HepG2 (cell line): ENCODE measurements at regions not wholly inside any gene's neighbourhood (a gene's known extent, or its start where the extent isn't known, plus 50 kb on each side); places are given as distances from the start of the nearest gene placed in this dataset.

Source experiments
- ATAC-seq: fragments of 200-7000 bp; cut with Tn5 transposase; 3 replicates; pipeline ENCODE4 v1.9.1; 2020; ENCODE audit warnings: mild to moderate bottlenecking, moderate library complexity
- BruUV-seq: library from RNA; stranded (reverse); fragments of 400-500 nt; replicated peaks from 2 replicates; lab custom pipeline; 2021; lab: Mats Ljungman, UMichigan
- CTCF ChIA-PET: fragments of 300-600 bp; formaldehyde crosslinking; extraction: SDS; loops from one replicate; lab custom pipeline; 2021; ENCODE audit warnings: low total read pairs, inconsistent platforms, low intra/inter-chr PET ratio; lab: Yijun Ruan, JAX
- POLR2A ChIA-PET: fragments of 350-600 bp; sonication (Branson Sonifier 250); formaldehyde crosslinking; loops from one replicate; lab custom pipeline; 2020; ENCODE audit warnings: antibody characterized with exemption, inconsistent platforms; lab: Yijun Ruan, JAX
- DNase-seq: peaks from one replicate; pipeline ENCODE4 v3.0.0-alpha.2; 2015; ENCODE audit warnings: low spot score
- FAIRE-seq: peaks from 3 replicates; lab custom pipeline; 2011; peaks lifted over from hg19 to GRCh38; lab: Jason Lieb, UNC
- H2AFZ ChIP-seq: one replicate; pipeline ENCODE4 v1.6.1; 2011; ENCODE audit warnings: low read length, inconsistent platforms
- H3K27ac ChIP-seq: fragments of 300-600 bp; 3 replicates; pipeline ENCODE4 v1.8.0; 2011; ENCODE audit warnings: mixed run types, mild to moderate bottlenecking, mixed read lengths, low read length, inconsistent platforms; ENCODE audit not compliant: insufficient read depth; ENCODE audit errors: extremely low read length
- H3K27me3 ChIP-seq, 2 experiments: fragments of 200-600 bp in 1 of 2; 2 replicates in 1 of 2; 3 replicates in 1 of 2; pipeline versions ENCODE4 v1.6.0 to v1.8.0; 2011; ENCODE audit warnings: low read length in 2 of 2, mild to moderate bottlenecking in 2 of 2, moderate library complexity in 2 of 2, inconsistent platforms in 1 of 2; ENCODE audit not compliant: insufficient read depth in 2 of 2, control insufficient read depth in 1 of 2
- H3K36me3 ChIP-seq, 2 experiments: fragments of 200-600 bp in 1 of 2; replicated peaks in 1 of 2; 2 replicates in 1 of 2; 3 replicates in 1 of 2; pipeline versions ENCODE4 v1.5.1 to v1.8.0; 2011; ENCODE audit warnings: low read length in 2 of 2, inconsistent platforms in 1 of 2; ENCODE audit not compliant: insufficient read depth in 2 of 2, control insufficient read depth in 1 of 2
- H3K4me1 ChIP-seq: 2 replicates; pipeline ENCODE4 v1.5.1; 2012; ENCODE audit warnings: low read length, inconsistent platforms; ENCODE audit not compliant: insufficient read depth
- H3K4me2 ChIP-seq: 2 replicates; pipeline ENCODE4 v1.6.0; 2011; ENCODE audit warnings: low read depth, low read length, inconsistent platforms
- H3K4me3 ChIP-seq, 3 experiments: fragments of 200-600 bp in 1 of 3; sonication (generic), shearing (Covaris generic) in 1 of 3; replicated peaks in 1 of 3; 2 replicates each; pipeline ENCODE4 v1.5.1; 2011 to 2016; ENCODE audit warnings: low read length in 3 of 3, inconsistent platforms in 2 of 3, low read depth in 2 of 3, mild to moderate bottlenecking in 2 of 3, control low read depth in 1 of 3, mixed read lengths in 1 of 3; ENCODE audit not compliant: insufficient read depth in 1 of 3
- H3K79me2 ChIP-seq: one replicate; pipeline ENCODE4 v1.6.1; 2011; ENCODE audit warnings: low read length, inconsistent platforms; ENCODE audit not compliant: insufficient read depth
- H3K9ac ChIP-seq: 2 replicates; pipeline ENCODE4 v1.6.0; 2011; ENCODE audit warnings: mild to moderate bottlenecking, low read depth, low read length, inconsistent platforms; ENCODE audit not compliant: insufficient read depth
- H3K9me3 ChIP-seq: 2 replicates; pipeline ENCODE4 v1.5.1; 2012; ENCODE audit warnings: mild to moderate bottlenecking, low read length
- H4K20me1 ChIP-seq: 2 replicates; pipeline ENCODE4 v1.6.0; 2011; ENCODE audit warnings: inconsistent platforms, mild to moderate bottlenecking, low read length, moderate library complexity; ENCODE audit not compliant: insufficient read depth
- HHEX ChIP-seq: IDR thresholded peaks from 2 replicates; pipeline ENCODE4 v1.6.1; 2016; ENCODE audit warnings: control low read depth
- HOXD1 ChIP-seq: sonication (generic); formaldehyde crosslinking; IDR thresholded peaks from 2 replicates; pipeline ENCODE4 v1.5.0; 2020; ENCODE audit warnings: missing genetic modification reagents
- KDM3A ChIP-seq: IDR thresholded peaks from 2 replicates; pipeline ENCODE4 v1.6.1; 2018; ENCODE audit warnings: low read depth, missing compliant biosample characterization
- MAFF ChIP-seq: IDR thresholded peaks from 2 replicates; pipeline ENCODE4 v1.6.1; 2011; ENCODE audit warnings: low read depth, low read length, improper control_type of control experiment
- MBD4 ChIP-seq: IDR thresholded peaks from 2 replicates; pipeline ENCODE4 v1.6.1; 2012; ENCODE audit warnings: low read length, inconsistent platforms, borderline replicate concordance
- MTF2 ChIP-seq: sonication (generic); formaldehyde crosslinking; IDR thresholded peaks from 2 replicates; pipeline ENCODE4 v1.5.0; 2020; ENCODE audit warnings: missing genetic modification reagents, borderline replicate concordance
- PAWR ChIP-seq: sonication (generic); formaldehyde crosslinking; IDR thresholded peaks from 2 replicates; pipeline ENCODE4 v1.4.0; 2020; ENCODE audit warnings: missing genetic modification reagents, mild to moderate bottlenecking, borderline replicate concordance
- TCF7 ChIP-seq: sonication (generic); IDR thresholded peaks from 2 replicates; pipeline ENCODE4 v1.6.1; 2016; ENCODE audit warnings: antibody characterized with exemption, low read depth
- ZNF160 ChIP-seq: sonication (generic); formaldehyde crosslinking; IDR thresholded peaks from 2 replicates; pipeline ENCODE4 v1.8.0; 2022; ENCODE audit warnings: mild to moderate bottlenecking, inconsistent platforms, missing genetic modification reagents
- ZNF180 ChIP-seq: sonication (generic); formaldehyde crosslinking; IDR thresholded peaks from 2 replicates; pipeline ENCODE4 v1.4.0; 2020; ENCODE audit warnings: low read depth, missing genetic modification reagents, borderline replicate concordance
- ZNF580 ChIP-seq: IDR thresholded peaks from 2 replicates; pipeline ENCODE4 v1.6.1; 2016; ENCODE audit warnings: low read depth, borderline replicate concordance
- WGBS: methylation state at CpG from one replicate; pipeline ENCODE4 v1.1.6; 2017; ENCODE audit warnings: low lambda C conversion rate; 5-methylcytosine and 5-hydroxymethylcytosine counted together
- in situ Hi-C: cut with HindIII; loops from 2 replicates; pipeline ENCODE4 v1.10.0; 2017; ENCODE audit warnings: low pct_unique_long_range_greater_than_20kb; ENCODE audit not compliant: extremely low pct_ligation_motif_present
- intact Hi-C: fragments of 100-400 bp; cut with micrococcal nuclease; formaldehyde crosslinking; loops from one replicate; pipeline ENCODE4 v1.10.0; 2022; ENCODE audit not compliant: unreplicated experiment
- TF ChIP-seq, protein P1 (sequence below): sonication (generic); formaldehyde crosslinking; IDR thresholded peaks from 2 replicates; pipeline ENCODE4 v1.8.1; 2023; ENCODE audit warnings: missing genetic modification reagents, inconsistent platforms, borderline replicate concordance
- TF ChIP-seq, protein P2 (sequence below): IDR thresholded peaks from 2 replicates; pipeline ENCODE4 v1.6.1; 2016; ENCODE audit warnings: control low read depth

DNA sequence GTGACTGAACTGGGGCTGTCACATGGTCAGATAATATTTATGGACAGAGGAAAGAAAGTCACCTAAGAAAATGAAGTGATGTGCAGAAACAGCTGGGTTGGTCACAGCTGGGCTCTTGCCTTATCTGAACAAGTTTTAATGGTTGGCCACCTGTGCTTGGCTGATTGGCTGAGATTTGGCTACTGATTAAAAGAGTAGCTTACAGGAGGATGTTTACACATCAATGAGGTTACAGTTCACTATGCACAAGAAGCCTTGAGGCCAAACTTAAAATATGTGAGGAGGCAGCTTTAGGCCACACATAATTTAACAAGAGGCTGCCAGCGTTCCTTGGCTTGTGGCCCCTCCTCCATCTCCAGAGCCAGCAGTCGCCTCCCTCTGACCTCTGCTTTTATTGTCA is 99.2 kb upstream of the C1QTNF9B start:
- ChIA-PET CTCF (no interaction called here), POLR2A (no interaction called here)
- Histone ChIP-seq H3K27ac (no peak overlapping the region), H3K4me3 (no peak overlapping the region), H3K9ac (no peak overlapping the region), H3K4me2 (no peak overlapping the region), H3K36me3 (no peaks in the 10 kb centered on the region), H4K20me1 (no peaks in the 10 kb centered on the region), H3K9me3 (no peaks in the 10 kb centered on the region), H3K27me3 (peaks cover 0 to 15% of the 10 kb centered on the region in 2 experiments; a peak in 3 of 5 replicates), H3K79me2 (no peaks in the 10 kb centered on the region), H3K4me1 (no peaks in the 10 kb centered on the region), H2AFZ (no peak overlapping the region)
- DNase-seq = no peak
- TF ChIP-seq ZNF580 (CRISPR knock-in tag) (no peak), MBD4 (no peak), ZNF160 (CRISPR knock-in tag) (no peak)
- TF ChIP-seq, protein P1, sequence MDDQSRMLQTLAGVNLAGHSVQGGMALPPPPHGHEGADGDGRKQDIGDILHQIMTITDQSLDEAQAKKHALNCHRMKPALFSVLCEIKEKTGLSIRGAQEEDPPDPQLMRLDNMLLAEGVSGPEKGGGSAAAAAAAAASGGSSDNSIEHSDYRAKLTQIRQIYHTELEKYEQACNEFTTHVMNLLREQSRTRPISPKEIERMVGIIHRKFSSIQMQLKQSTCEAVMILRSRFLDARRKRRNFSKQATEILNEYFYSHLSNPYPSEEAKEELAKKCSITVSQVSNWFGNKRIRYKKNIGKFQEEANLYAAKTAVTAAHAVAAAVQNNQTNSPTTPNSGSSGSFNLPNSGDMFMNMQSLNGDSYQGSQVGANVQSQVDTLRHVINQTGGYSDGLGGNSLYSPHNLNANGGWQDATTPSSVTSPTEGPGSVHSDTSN (CRISPR knock-in tag) = no peak
- no TSS peak for BruUV-seq
- WGBS = 0% methylated on average over 1 of the region's 2 CpGs
- no peak for FAIRE-seq
- intact Hi-C loops = no loop called here
- ATAC-seq = no peak
- in situ Hi-C loops = no loop called here

DNA sequence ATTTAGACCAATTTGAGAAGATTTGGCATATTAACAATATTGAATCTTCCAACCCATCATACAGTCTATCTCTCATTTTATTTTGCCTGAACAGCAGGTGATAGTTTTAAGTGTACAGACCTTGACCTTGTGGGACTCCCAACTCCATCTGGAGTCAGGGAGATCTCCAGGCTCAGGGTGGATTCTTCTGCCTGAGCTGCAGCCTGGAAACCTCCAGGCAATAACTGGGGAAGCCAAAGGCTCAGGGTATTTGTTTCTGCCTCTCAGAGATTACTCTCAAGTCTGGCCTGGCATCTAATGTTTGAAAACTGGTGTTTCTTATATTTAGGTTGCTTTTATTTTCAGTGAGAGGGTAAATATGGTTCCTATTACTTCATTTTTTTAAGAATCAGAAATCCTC is 102.1 kb upstream of the C1QTNF9B start:
- Histone ChIP-seq H2AFZ (no peak overlapping the region), H3K9me3 (no peaks in the 10 kb centered on the region), H3K4me2 (no peak overlapping the region), H3K36me3 (no peaks in the 10 kb centered on the region), H3K4me1 (peaks cover 8% of the 10 kb centered on the region), H3K9ac (no peak overlapping the region), H3K27me3 (peaks cover 0 to 14% of the 10 kb centered on the region in 2 experiments; a peak in 3 of 5 replicates), H3K27ac (no peak overlapping the region), H3K79me2 (no peaks in the 10 kb centered on the region), H3K4me3 (no peak overlapping the region), H4K20me1 (no peaks in the 10 kb centered on the region)
- POLR2A ChIA-PET = no interaction called here
- CTCF ChIA-PET = no interaction called here
- ATAC-seq (no peak), DNase-seq (no peak), FAIRE-seq (no peak)
- intact Hi-C loops (no loop called here), in situ Hi-C loops (no loop called here)
- no TSS peak for BruUV-seq
- TF ChIP-seq TCF7 (no peak), MAFF (no peak), ZNF180 (no peak), HHEX (CRISPR knock-in tag) (no peak), PAWR (CRISPR knock-in tag) (no peak), MTF2 (no peak), HOXD1 (no peak), KDM3A (CRISPR knock-in tag) (no peak)
- TF ChIP-seq, protein P2, sequence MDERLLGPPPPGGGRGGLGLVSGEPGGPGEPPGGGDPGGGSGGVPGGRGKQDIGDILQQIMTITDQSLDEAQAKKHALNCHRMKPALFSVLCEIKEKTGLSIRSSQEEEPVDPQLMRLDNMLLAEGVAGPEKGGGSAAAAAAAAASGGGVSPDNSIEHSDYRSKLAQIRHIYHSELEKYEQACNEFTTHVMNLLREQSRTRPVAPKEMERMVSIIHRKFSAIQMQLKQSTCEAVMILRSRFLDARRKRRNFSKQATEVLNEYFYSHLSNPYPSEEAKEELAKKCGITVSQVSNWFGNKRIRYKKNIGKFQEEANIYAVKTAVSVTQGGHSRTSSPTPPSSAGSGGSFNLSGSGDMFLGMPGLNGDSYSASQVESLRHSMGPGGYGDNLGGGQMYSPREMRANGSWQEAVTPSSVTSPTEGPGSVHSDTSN (CRISPR knock-in tag) = no peak
